H1 (cell line): ENCODE measurements at regions not wholly inside any gene's neighbourhood (a gene's known extent, or its start where the extent isn't known, plus 50 kb on each side); places are given as distances from the start of the nearest gene placed in this dataset.

Experiments used
- HDAC6 ChIP-seq: IDR thresholded peaks from one replicate; pipeline ENCODE4 v1.7.1; 2012; ENCODE audit warnings: low read depth, mild to moderate bottlenecking, inconsistent platforms, low read length, moderate library complexity
- YY1 ChIP-seq: IDR thresholded peaks from 2 replicates; pipeline ENCODE4 v1.6.1; 2011; ENCODE audit warnings: low read depth, mild to moderate bottlenecking, low read length
- TF ChIP-seq, protein P1 (sequence below): fragments of 300-600 bp; sonication (generic); IDR thresholded peaks from 2 replicates; pipeline ENCODE4 v1.7.1; 2012; ENCODE audit warnings: low read length, moderate library complexity, mild to moderate bottlenecking, inconsistent platforms; ENCODE audit not compliant: insufficient replicate concordance
- TF ChIP-seq, protein P2 (sequence below): IDR thresholded peaks from 2 replicates; pipeline ENCODE4 v1.6.1; 2012; ENCODE audit warnings: inconsistent platforms

DNA sequence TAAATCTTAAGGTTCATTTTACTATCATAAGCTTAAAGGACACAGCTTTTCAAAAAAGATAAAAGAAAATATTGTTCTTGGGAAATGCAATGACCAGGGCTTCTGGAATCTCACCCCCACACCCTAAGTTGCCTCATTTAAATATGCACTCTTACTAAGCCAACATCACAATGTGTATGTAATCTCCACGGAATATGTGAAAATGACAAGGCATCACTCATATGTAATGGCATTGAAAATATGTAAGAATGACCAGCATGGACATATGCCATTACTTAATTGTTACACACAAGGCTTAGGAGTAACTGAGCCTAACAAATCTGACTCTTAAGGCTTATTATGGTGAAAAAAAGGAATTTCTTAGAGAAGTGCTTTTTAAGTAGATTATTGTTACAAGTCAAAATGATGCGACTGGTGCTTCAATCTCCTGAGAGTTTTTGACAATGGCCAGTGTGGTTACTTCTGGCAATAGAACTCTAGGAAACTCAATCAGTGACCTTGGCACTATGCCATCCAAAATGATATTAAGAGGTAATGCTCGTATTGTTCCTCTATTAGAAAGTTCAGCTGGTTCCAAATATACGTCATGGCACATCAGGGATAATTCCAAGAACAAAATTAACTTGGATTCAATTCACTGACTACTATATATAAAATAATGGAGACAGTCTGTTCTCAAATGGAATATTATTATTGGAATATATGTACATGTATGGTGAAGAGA lies 290.0 kb upstream of the PLSCR5 start (continued):
- TF ChIP-seq, protein P1, sequence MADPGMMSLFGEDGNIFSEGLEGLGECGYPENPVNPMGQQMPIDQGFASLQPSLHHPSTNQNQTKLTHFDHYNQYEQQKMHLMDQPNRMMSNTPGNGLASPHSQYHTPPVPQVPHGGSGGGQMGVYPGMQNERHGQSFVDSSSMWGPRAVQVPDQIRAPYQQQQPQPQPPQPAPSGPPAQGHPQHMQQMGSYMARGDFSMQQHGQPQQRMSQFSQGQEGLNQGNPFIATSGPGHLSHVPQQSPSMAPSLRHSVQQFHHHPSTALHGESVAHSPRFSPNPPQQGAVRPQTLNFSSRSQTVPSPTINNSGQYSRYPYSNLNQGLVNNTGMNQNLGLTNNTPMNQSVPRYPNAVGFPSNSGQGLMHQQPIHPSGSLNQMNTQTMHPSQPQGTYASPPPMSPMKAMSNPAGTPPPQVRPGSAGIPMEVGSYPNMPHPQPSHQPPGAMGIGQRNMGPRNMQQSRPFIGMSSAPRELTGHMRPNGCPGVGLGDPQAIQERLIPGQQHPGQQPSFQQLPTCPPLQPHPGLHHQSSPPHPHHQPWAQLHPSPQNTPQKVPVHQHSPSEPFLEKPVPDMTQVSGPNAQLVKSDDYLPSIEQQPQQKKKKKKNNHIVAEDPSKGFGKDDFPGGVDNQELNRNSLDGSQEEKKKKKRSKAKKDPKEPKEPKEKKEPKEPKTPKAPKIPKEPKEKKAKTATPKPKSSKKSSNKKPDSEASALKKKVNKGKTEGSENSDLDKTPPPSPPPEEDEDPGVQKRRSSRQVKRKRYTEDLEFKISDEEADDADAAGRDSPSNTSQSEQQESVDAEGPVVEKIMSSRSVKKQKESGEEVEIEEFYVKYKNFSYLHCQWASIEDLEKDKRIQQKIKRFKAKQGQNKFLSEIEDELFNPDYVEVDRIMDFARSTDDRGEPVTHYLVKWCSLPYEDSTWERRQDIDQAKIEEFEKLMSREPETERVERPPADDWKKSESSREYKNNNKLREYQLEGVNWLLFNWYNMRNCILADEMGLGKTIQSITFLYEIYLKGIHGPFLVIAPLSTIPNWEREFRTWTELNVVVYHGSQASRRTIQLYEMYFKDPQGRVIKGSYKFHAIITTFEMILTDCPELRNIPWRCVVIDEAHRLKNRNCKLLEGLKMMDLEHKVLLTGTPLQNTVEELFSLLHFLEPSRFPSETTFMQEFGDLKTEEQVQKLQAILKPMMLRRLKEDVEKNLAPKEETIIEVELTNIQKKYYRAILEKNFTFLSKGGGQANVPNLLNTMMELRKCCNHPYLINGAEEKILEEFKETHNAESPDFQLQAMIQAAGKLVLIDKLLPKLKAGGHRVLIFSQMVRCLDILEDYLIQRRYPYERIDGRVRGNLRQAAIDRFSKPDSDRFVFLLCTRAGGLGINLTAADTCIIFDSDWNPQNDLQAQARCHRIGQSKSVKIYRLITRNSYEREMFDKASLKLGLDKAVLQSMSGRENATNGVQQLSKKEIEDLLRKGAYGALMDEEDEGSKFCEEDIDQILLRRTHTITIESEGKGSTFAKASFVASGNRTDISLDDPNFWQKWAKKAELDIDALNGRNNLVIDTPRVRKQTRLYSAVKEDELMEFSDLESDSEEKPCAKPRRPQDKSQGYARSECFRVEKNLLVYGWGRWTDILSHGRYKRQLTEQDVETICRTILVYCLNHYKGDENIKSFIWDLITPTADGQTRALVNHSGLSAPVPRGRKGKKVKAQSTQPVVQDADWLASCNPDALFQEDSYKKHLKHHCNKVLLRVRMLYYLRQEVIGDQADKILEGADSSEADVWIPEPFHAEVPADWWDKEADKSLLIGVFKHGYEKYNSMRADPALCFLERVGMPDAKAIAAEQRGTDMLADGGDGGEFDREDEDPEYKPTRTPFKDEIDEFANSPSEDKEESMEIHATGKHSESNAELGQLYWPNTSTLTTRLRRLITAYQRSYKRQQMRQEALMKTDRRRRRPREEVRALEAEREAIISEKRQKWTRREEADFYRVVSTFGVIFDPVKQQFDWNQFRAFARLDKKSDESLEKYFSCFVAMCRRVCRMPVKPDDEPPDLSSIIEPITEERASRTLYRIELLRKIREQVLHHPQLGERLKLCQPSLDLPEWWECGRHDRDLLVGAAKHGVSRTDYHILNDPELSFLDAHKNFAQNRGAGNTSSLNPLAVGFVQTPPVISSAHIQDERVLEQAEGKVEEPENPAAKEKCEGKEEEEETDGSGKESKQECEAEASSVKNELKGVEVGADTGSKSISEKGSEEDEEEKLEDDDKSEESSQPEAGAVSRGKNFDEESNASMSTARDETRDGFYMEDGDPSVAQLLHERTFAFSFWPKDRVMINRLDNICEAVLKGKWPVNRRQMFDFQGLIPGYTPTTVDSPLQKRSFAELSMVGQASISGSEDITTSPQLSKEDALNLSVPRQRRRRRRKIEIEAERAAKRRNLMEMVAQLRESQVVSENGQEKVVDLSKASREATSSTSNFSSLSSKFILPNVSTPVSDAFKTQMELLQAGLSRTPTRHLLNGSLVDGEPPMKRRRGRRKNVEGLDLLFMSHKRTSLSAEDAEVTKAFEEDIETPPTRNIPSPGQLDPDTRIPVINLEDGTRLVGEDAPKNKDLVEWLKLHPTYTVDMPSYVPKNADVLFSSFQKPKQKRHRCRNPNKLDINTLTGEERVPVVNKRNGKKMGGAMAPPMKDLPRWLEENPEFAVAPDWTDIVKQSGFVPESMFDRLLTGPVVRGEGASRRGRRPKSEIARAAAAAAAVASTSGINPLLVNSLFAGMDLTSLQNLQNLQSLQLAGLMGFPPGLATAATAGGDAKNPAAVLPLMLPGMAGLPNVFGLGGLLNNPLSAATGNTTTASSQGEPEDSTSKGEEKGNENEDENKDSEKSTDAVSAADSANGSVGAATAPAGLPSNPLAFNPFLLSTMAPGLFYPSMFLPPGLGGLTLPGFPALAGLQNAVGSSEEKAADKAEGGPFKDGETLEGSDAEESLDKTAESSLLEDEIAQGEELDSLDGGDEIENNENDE: no peak
- TF ChIP-seq HDAC6: no peak
- TF ChIP-seq, protein P2, sequence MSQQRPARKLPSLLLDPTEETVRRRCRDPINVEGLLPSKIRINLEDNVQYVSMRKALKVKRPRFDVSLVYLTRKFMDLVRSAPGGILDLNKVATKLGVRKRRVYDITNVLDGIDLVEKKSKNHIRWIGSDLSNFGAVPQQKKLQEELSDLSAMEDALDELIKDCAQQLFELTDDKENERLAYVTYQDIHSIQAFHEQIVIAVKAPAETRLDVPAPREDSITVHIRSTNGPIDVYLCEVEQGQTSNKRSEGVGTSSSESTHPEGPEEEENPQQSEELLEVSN: no peak
- TF ChIP-seq YY1: no peak
